ENCODE measurements at regions not wholly inside any gene's neighbourhood (a gene's known extent, or its start where the extent isn't known, plus 50 kb on each side); places are given as distances from the start of the nearest gene placed in this dataset.

- peak; percentile 12 for DNase-seq
Observed at GRCh38 chr7:97659363-97660045, 72.4 kb upstream of the TAC1 start.

- no peak for DNase-seq
Observed at GRCh38 chr7:97667359-97667758, 64.5 kb upstream of the TAC1 start.

GRCh38 chr7:97671571-97671970 lies 60.3 kb upstream of the TAC1 start:
- DNase-seq, result no peak

- DNase-seq, result peak; percentile 60
Observed at GRCh38 chr7:97680622-97681021, 51.3 kb upstream of the TAC1 start.
